ENCODE measurements at regions not wholly inside any gene's neighbourhood (a gene's known extent, or its start where the extent isn't known, plus 50 kb on each side); places are given as distances from the start of the nearest gene placed in this dataset.
"Not testable (repeated sequence)": the region's sequence is repeated elsewhere in the genome, so short reads cannot be mapped to it uniquely, and the experiment has no call there.

DNA sequence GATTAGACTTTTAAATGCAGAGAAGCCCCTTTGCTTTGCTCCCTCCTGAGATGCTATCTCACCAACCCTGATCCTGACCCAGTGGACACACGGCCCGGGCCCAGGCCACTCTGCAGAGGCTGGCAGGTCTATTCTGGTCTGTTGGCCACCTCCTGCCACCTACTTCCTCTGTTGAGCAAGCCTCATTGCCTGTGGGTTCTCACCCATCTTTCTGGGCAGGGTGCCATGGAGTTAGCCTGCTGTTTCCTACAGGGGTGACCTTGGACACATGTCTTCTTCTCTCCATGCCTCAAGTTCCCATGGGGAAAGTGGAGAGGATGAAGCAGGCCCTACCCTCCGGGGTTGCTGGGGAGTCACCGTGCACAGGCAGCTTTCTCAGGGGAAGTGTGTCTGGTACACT, 266.2 kb upstream of the IRX1 start:
- no peak overlapping the region for H3K4me3 Mint-ChIP-seq (ENCODE audit: low read depth)
- H3K4me1 Mint-ChIP-seq (ENCODE audit: low read depth) = no peaks in the 10 kb centered on the region
- TF ChIP-seq, protein P1, sequence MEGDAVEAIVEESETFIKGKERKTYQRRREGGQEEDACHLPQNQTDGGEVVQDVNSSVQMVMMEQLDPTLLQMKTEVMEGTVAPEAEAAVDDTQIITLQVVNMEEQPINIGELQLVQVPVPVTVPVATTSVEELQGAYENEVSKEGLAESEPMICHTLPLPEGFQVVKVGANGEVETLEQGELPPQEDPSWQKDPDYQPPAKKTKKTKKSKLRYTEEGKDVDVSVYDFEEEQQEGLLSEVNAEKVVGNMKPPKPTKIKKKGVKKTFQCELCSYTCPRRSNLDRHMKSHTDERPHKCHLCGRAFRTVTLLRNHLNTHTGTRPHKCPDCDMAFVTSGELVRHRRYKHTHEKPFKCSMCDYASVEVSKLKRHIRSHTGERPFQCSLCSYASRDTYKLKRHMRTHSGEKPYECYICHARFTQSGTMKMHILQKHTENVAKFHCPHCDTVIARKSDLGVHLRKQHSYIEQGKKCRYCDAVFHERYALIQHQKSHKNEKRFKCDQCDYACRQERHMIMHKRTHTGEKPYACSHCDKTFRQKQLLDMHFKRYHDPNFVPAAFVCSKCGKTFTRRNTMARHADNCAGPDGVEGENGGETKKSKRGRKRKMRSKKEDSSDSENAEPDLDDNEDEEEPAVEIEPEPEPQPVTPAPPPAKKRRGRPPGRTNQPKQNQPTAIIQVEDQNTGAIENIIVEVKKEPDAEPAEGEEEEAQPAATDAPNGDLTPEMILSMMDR (IDR thresholded peaks at IDR 0.05; ENCODE audit: unreplicated experiment) = no peak
- H3K27me3 Mint-ChIP-seq = peaks cover 10% of the 10 kb centered on the region
- no peaks in the 10 kb centered on the region for H3K36me3 Mint-ChIP-seq (ENCODE audit: insufficient read depth)
- no peak for DNase-seq (ENCODE audit: low spot score, unreplicated experiment)
- no peaks in the 10 kb centered on the region for H3K9me3 Mint-ChIP-seq (ENCODE audit: low read depth)
- H3K27ac Mint-ChIP-seq = no peak overlapping the region

DNA sequence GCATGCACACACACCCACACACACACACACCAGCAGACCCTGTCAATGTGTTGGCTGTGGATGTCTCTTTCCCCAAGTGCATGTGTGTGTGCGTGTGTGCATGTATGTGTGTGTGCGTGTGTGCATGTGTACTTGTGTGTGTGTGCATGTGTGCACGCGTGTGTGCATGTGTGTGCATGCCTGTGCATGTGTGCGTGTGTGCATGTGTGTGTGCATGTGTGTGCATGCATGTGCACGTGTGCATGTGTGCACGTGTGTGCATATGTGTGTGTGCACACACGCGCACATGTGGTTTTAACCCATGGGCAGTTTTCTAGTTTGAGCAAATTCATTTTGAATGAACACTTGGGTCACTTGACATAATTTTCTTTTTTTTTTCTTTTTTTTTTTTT, 268.8 kb upstream of the IRX1 start:
- DNase-seq (ENCODE audit: low spot score, unreplicated experiment) = no peak
- Mint-ChIP-seq H3K9me3 (ENCODE audit: low read depth) (no peaks in the 10 kb centered on the region), H3K27ac (no peak overlapping the region), H3K4me1 (ENCODE audit: low read depth) (no peaks in the 10 kb centered on the region), H3K4me3 (ENCODE audit: low read depth) (no peak overlapping the region), H3K36me3 (ENCODE audit: insufficient read depth) (no peaks in the 10 kb centered on the region), H3K27me3 (peaks cover 10% of the 10 kb centered on the region)
- TF ChIP-seq, protein P1 (IDR thresholded peaks at IDR 0.05; ENCODE audit: unreplicated experiment) = no peak

DNA sequence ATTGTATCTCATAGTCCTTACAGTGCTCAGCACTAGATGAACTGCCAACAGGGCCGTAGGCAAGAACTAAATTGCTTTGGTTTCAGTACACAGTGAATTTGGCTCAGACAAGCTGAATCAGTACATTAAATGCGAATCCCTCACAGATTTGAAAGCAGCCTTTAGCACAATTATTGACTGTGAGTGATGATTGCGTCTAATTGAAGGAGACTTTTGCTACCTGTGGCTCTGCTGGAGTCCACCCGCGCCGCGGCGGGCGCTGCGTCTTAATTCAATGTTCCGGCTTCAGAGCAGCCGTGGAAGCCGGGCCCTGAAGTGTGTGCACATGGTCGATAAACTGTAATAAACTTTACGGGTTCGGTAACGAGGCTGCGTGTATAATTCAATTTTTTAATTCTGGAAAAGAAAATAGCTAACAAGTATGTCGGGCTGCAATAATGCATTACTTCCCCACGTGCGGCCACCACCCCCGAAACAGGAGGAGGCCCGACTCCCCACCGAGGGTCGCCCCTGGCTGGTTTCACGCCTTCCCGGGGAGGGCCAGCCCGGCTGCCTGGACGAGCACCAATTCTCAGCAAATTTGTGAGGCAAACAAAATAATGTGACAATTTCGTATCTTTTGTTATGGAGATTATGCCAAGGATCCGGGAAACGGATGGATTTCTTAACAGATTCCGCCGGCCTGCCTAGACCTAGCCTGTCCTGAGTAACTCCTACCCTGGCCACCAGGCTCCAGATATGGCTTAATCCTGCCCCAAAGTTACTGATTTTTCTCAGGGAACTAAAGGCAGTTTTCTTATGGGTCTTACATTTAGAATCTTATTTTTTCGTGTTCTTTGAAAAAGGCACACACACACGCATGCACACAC, 269.4 kb upstream of the IRX1 start:
- DNase-seq (ENCODE audit: low spot score, unreplicated experiment) = no peak
- Mint-ChIP-seq H3K27ac (no peak overlapping the region), H3K36me3 (ENCODE audit: insufficient read depth) (no peaks in the 10 kb centered on the region), H3K4me3 (ENCODE audit: low read depth) (no peak overlapping the region), H3K4me1 (ENCODE audit: low read depth) (no peaks in the 10 kb centered on the region), H3K9me3 (ENCODE audit: low read depth) (no peaks in the 10 kb centered on the region), H3K27me3 (peaks cover 10% of the 10 kb centered on the region)
- TF ChIP-seq, protein P1 (IDR thresholded peaks at IDR 0.05; ENCODE audit: unreplicated experiment) = no peak

DNA sequence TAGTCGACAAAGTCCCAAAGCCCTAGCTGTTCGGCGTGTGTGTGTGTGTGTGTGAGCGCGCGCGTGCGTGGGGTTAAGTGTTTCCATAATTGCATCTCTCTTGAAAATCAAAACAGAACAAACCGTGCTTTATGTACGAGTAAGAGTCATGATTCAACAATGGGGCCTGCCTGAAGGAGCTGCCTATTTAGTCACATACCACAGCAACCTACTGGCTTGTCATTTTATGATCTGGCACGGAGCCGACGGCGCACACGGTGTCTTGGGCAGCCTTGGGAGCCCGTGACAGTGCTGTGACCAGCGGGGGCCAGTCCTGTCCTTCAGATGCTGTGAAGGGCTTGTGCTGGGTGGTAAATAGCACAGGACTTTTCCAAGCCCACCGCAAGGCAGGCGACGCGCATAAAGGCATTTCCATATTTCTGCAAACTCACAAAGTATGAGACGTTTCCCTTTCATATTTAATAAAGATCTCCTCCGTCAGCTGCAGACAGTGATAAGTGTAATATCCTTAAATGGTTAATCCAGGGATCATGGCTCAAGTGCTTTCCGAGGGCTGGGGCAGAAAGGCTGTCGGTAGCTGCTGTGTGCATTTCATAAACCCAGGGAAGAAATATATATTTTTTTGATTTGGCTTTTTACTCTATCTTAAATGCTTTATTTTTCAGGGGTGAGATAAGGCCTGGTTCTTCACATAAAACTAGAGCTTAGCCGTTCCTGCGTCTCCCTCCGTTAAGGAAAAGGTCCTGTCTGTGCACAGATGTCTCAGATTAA, 270.2 kb upstream of the IRX1 start:
- DNase-seq (ENCODE audit: low spot score, unreplicated experiment) = no peak
- TF ChIP-seq, protein P1 (IDR thresholded peaks at IDR 0.05; ENCODE audit: unreplicated experiment) = no peak
- no peaks in the 10 kb centered on the region for H3K4me1 Mint-ChIP-seq (ENCODE audit: low read depth)
- no peak overlapping the region for H3K27ac Mint-ChIP-seq
- H3K27me3 Mint-ChIP-seq = peaks cover 7% of the 10 kb centered on the region
- no peaks in the 10 kb centered on the region for H3K36me3 Mint-ChIP-seq (ENCODE audit: insufficient read depth)
- no peak overlapping the region for H3K4me3 Mint-ChIP-seq (ENCODE audit: low read depth)
- no peaks in the 10 kb centered on the region for H3K9me3 Mint-ChIP-seq (ENCODE audit: low read depth)

DNA sequence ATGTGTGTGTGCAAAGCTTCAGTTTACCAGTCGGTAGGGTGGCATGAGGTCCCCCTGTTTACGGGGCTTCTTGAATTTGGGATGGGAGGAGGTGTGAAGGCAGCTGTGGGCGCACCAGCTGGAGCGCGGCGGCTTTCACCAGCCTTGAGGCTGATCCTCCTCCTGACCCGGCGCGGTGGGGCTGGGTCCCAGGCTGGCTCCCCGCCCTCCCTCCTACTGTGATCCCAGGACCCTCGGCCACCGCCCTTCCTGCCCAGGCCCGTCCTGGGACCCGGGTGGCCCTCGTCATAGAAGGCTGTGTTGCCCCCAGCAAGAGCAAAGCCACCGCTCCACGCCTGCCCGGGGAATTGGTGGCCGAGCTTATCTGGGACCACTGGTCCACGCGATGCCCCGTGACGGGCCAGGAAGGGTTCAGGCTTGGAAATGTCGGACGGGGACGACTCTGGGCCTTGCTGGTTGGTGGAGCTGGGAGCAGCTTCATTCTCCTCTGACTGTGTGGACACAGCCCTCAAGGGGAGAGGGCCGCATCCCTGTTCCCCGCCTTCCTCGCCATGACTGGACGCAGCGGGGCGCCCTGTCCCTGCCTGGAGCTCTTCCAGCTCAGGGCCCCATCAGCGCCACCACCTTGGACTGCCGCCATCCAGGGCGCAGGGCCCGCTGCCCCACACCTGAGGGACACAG, 271.1 kb upstream of the IRX1 start:
- H3K4me1 Mint-ChIP-seq (ENCODE audit: low read depth) = no peaks in the 10 kb centered on the region
- H3K36me3 Mint-ChIP-seq (ENCODE audit: insufficient read depth) = no peaks in the 10 kb centered on the region
- no peaks in the 10 kb centered on the region for H3K9me3 Mint-ChIP-seq (ENCODE audit: low read depth)
- no peak overlapping the region for H3K4me3 Mint-ChIP-seq (ENCODE audit: low read depth)
- TF ChIP-seq, protein P1 (IDR thresholded peaks at IDR 0.05; ENCODE audit: unreplicated experiment) = no peak
- H3K27ac Mint-ChIP-seq = no peak overlapping the region
- no peak for DNase-seq (ENCODE audit: low spot score, unreplicated experiment)
- peaks cover 5% of the 10 kb centered on the region for H3K27me3 Mint-ChIP-seq

DNA sequence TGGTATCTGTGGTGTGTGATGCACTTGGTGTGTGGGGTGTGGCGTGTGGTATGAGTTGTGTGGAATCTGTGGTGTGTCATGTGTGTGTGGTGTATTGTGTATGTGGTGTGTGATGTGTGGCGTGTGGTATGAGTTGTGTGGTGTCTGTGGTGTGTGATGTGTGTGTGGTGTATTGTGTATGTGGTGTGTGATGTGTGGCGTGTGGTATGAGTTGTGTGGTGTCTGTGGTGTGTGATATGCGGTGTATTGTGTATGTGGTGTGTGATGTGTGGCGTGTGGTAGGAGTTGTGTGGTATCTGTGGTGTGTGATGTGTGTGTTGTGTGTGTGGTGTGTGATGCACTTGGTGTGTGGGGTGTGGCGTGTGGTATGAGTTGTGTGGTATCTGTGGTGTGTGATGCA, 271.7 kb upstream of the IRX1 start:
- not testable (repeated sequence) for H3K9me3 Mint-ChIP-seq (ENCODE audit: low read depth); H3K27me3 Mint-ChIP-seq; H3K4me1 Mint-ChIP-seq (ENCODE audit: low read depth); DNase-seq (ENCODE audit: low spot score, unreplicated experiment); H3K27ac Mint-ChIP-seq; H3K4me3 Mint-ChIP-seq (ENCODE audit: low read depth); H3K36me3 Mint-ChIP-seq (ENCODE audit: insufficient read depth)
